ENCODE measurements at regions not wholly inside any gene's neighbourhood (a gene's known extent, or its start where the extent isn't known, plus 50 kb on each side); places are given as distances from the start of the nearest gene placed in this dataset.

DNA sequence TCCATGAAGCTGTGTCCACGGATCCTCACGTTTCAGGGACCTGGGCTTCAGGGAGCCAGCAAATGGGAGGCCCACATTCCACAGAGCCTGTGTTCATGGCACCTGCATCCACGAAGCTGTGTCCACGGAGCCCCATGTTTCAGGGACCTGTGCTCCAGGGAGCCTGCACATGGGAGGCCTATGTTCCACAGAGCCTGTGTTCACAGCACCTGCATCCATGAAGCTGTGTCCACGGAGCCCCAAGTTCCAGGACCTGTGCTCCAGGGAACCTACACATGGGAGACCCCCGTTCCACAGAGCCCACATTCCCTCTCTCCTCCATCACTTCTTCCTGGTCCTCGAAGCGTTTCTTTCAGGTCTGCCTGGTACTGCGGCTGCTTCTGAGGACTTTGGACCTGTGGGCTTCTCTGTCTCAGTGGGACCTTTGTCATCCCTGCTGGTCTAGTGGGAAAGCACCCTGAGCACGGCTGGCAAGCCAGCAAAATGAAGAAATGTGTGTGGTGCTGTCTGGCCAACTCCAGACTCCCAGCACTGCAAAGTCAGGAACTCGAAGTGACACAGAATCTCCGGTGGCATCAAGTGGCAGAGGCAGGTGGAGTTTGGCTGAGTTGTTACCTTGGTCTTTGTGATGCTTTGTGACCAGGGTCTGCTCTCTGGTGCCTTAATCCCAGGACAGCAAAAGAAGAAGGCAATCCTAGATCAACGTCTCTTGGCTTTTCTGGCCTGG lies 245.9 kb downstream of the DLL1 start:
- TF ChIP-seq EP300 (IDR thresholded peaks at IDR 0.05) (no peak), POLR2A (IDR thresholded peaks at IDR 0.05; ENCODE audit: low read depth) (no peak)
- TF ChIP-seq, protein P1, sequence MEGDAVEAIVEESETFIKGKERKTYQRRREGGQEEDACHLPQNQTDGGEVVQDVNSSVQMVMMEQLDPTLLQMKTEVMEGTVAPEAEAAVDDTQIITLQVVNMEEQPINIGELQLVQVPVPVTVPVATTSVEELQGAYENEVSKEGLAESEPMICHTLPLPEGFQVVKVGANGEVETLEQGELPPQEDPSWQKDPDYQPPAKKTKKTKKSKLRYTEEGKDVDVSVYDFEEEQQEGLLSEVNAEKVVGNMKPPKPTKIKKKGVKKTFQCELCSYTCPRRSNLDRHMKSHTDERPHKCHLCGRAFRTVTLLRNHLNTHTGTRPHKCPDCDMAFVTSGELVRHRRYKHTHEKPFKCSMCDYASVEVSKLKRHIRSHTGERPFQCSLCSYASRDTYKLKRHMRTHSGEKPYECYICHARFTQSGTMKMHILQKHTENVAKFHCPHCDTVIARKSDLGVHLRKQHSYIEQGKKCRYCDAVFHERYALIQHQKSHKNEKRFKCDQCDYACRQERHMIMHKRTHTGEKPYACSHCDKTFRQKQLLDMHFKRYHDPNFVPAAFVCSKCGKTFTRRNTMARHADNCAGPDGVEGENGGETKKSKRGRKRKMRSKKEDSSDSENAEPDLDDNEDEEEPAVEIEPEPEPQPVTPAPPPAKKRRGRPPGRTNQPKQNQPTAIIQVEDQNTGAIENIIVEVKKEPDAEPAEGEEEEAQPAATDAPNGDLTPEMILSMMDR (IDR thresholded peaks at IDR 0.05): no peak

Data from esophagus muscularis mucosa (tissue), 4 donors.